EL (cell line): ENCODE measurements at regions not wholly inside any gene's neighbourhood (a gene's known extent, or its start where the extent isn't known, plus 50 kb on each side); places are given as distances from the start of the nearest gene placed in this dataset.
"Not testable (repeated sequence)": the region's sequence is repeated elsewhere in the genome, so short reads cannot be mapped to it uniquely, and the experiment has no call there.

ENCODE experiments used
- DNase-seq: peaks from one replicate; pipeline ENCODE4 v3.0.0-alpha.2; 2016

DNA sequence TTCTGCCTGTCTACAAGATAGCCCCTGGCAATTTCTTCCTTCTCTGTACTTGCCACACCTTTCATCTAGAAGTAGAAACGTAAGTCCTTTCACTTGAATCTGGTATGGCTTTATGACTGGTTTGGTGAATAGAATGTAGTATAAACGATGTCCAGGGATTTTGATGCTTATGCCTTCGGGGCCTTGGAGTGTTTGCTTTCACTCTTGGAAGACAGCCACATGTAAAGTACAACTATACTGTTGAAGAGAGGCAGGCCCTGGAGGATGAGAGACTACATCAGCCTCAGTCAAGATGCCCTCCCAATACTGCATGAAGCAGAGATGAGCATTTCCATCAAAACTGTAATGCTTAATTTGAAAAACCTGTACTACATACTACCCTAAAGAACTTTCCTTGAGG, 553.8 kb upstream of the C9orf72 start:
- DNase-seq: no peak

- no peak for DNase-seq
Observed at GRCh38 chr9:28134446-28134976, 561.2 kb upstream of the C9orf72 start.

DNA sequence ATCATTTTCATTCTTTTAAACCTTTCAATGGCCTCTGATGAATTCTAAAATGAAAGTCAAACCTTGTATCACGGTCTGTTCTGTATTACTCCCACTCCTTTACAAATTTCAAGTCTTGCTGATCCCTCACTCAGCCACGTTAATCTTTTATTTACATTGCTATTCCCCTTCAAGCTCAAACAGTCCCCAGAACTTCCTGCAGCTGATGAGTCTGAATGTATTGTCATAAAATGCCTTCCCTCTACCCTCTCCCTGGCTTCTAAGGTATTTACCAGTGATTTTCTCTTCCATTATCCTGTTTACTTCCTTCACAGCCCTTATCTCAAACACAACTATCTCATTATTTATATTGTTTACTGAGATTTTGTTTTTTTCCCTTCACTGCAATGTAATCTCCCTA, 562.3 kb upstream of the C9orf72 start:
- no peak for DNase-seq

- DNase-seq: no peak
Observed at GRCh38 chr9:28136113-28136512, 562.8 kb upstream of the C9orf72 start.

DNA sequence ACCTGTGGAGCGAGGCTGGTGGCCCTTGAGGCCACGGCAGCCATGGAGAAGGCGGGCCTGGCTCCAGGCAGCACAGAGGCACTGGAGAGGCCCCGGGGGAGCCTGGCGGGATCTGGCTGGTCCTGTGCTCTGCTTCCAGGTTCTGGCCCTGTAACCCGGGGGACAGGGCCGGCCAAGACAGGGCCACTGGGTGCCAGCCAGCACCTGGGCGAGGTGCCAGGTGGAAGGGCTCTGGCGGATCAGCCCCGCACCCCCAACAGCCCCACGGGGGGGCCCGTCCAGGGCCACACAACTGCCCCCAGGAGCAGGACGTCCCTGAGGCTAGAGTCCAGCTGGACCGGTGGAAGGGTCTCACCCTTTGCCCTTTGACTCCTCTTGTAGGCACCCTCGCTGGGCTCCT, 574.1 kb upstream of the C9orf72 start:
- not testable (repeated sequence) for DNase-seq

DNA sequence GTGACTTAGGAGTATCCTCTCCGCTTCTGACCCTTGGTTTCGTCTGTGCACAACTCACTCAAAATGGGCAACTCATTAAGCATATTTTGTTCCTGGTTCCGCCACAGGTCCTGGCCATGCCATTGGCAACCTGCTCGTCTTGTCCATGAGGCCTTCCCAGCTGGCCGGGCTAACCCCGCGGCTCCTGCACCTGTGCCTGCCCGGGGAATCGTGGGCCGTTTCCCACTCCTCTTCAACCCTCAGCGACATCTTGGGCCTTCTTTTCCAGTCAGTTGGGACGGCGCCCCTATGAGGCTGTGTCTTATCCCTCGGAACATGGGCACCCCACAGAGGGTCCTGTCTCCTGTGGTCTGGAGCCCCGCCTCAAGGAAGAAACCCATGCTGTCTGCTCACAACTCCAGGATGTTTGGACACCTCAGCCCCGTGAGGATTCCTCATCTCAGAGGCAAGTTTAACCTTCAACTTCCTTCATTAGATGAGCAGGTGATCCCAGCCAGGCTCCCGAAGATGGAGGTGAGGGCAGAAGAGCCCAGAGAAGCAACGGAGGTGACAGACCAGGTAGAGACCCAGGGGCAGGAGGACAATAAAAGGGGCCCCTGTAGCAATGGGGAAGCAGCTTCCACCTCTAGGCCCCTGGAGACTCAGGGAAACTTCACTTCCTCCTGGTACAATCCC, 574.8 kb upstream of the C9orf72 start:
- DNase-seq: not testable (repeated sequence)

- DNase-seq: not testable (repeated sequence)
Observed at GRCh38 chr9:28149361-28150050, 576.2 kb upstream of the C9orf72 start.

GRCh38 chr9:28155067-28155466, 581.8 kb upstream of the C9orf72 start:
- DNase-seq: no peak

DNA sequence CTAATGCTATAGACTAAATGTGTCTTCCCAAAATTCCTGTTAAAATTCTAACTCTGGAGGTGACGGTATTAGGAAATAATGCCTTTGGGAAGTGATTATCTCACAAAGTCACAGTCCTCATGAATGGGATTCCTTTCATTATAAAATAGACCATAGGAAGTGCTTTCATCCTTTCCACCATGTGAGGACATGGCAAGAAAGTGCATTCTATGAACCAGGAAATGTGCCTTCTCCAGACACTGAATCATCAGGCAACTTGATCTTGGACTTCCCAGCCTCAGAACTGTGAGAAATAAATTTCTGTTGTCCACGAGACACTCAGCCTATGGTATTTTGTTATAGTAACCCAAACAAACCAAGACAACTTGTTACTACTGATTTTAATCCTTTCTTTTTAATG, 582.4 kb upstream of the C9orf72 start:
- DNase-seq: no peak

- no peak for DNase-seq
Observed at GRCh38 chr9:28158451-28158850, 585.2 kb upstream of the C9orf72 start.

DNA sequence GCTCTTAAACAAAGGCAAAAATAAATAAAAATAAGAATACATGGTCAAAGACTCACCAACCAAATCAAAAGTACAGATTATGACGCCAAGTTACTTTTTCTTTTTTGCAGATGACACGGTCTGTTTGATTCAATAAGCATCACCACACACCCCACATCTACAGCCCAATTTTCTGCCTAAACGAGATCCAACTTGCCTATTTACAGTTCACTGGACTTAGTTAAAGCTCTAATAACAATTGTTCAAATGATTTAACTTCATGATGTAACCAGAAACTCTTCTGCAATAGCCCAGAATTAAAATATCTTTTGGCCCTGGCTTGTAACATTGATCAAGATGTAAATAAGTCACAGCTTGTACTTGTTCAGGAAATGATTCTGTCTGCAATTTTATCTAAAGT, 590.3 kb upstream of the C9orf72 start:
- DNase-seq: no peak

DNA sequence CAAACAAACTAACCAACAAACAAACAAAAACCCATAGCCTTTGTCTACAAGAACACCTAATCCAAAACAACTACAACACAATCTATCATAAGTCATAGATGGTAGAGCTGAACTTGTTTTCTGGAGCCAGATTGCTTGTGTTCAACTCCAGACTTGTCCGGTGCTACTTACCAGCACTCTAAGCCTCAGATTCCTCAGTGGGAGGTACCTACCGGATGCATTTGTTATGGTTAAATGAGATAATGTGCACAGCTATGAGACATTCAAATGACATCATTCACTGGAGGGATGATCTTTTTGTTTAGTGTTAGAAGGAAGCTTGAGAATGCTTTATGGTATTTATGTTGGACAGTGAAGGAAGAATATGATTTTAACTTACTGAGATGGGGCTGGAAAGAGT, 592.9 kb upstream of the C9orf72 start:
- no peak for DNase-seq

- no peak for DNase-seq
Observed at GRCh38 chr9:28177142-28177541, 603.9 kb upstream of the C9orf72 start.

DNA sequence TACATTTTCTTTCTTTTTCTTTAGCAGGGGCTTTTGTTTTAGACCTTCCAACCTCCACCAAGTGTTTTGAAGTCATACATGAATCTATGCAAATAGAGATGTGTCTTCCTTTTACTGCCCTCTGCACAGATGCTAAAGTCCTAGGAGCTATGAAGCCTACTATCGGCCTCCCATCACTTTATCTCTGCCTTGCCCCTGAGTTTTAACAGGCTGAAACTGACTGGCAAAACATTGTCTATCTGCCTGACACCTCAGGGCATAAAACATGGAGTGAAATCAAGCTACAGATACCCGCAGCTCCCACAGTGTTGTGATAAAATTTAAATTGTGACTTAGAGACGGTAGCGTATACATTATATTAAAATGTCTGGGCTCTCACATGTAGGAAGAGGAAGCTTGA, 604.6 kb upstream of the C9orf72 start:
- DNase-seq: no peak

DNA sequence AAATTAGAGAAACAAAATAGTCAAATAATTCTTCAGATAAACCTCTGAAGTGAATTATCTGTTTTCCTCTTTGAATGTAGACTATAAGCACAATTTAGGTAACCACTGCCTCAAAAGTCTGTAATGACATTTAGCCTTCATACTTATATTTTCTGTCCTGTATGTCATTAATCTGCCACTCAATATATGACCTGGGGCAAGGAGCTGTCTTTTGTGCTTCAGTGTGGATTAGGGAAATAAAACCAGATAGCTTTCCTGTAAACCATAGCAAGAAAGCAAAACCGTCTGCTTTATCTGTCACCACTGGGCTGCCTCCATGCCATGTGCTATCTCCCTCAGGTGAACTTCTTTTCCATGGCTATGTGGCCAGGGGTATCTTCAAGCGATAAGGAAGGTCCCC, 606.6 kb upstream of the C9orf72 start:
- DNase-seq: no peak

- no peak for DNase-seq
Observed at GRCh38 chr9:28190981-28191380, 617.7 kb upstream of the C9orf72 start.

DNA sequence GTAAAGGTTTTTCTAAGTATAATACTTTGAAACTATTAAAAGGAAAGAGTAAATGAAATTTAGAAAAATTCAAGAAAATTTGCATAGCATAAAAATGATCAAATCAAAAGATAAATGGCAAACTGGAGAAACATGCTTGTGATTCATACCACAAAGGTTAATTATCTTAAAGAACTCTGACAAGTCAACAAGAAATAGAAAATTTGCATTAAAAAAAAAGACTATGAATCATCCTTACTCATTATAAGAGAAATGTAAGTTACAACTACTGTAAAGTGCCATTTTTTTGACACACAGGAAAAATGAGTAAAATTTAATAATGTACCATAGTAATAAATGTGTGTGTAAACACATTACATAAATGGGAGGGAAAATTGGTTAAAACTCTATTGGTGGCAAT, 624.4 kb upstream of the C9orf72 start:
- no peak for DNase-seq

- DNase-seq: no peak
Observed at GRCh38 chr9:28203036-28203435, 629.8 kb upstream of the C9orf72 start.

DNA sequence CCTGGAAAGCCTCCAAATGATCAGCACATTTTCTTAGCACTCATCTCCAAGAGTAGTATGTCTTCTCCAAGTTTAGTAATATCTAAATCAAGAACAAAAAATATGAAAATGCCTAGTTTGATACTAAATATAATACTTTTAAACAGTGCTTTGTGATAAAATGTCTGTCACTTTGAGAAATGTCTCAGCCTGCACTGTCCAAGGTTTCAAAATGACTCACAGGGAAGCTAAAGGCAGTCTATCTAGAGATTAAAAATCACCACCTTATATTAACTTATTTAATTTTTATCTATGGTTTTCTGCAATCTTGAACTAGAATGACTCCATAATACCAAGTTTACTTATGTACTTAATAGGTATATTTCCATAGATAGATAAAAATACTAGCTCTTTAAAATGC, 633.0 kb upstream of the C9orf72 start:
- no peak for DNase-seq

DNA sequence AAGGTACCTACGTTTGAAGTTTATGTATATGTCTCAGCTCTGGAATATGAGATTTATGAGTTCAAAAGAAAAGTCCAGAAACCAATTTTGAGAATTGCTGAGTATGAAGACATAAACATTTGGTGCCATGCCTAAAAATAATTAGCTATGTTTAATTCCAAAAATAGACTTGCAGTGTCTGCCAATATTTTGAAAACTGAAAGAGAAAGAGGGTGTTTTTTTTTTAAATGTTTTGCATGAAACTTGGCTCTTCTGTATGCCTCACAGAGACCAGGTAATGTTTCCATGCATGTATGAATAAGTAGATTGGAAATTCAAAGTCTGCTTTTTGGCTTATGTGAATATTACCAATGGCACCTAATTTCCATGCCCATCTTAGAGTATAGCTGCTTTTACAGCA, 634.4 kb upstream of the C9orf72 start:
- DNase-seq: no peak

GRCh38 chr9:28209130-28209529, 635.8 kb upstream of the C9orf72 start:
- no peak for DNase-seq

DNA sequence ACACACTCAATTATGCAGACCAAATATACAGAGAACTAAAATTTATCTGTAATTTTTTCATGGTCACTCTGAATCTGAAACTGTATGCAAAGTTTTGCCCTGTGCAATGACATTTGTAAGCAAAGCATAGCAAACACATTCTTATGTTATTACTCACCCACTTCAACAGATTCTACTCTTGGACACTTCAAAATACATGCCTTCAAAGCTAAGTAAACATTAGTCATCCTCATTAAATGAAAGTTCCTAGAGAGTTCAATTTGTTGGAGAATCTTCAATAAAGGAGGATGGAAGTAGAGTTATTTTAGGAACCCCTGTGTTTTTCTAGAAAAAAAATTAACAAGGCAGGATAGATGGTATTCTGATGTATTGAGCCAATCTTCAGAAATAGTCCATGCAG, 639.7 kb upstream of the C9orf72 start:
- peak; percentile 11 for DNase-seq

DNA sequence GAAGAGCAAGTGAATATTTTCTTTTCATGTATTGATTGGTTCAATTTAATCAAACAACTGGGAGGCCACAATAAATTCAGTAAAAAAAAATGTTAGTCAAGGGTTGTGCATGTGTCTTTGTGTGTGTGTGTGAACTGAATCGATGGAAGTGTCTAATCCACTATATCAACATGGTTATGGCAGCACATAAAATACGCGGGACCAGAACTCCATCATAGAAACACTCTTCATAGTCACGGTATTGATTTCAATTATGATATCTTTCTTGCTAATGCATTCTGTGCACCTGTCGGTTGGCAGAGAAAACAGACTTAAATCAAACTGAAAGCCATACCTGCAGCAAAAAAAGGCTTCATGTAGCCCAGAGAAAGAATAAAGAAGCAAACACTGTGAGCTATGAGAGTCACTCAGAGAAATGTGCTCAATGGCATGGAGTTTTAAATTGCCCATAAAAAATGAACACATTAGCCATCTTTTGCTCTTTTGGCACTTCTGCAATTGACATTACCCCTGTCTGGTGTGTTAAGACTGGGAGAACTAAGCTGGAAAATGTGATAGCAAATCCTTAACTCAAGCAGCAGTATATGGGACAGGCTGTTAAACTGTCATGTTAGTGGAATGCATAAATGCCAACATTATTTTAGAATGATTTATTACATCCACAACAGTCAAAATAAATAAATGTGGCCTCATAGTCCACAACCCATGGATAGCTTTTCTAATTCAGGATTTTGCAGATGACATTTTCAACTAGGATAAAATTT, 642.4 kb upstream of the C9orf72 start:
- DNase-seq: no peak

DNA sequence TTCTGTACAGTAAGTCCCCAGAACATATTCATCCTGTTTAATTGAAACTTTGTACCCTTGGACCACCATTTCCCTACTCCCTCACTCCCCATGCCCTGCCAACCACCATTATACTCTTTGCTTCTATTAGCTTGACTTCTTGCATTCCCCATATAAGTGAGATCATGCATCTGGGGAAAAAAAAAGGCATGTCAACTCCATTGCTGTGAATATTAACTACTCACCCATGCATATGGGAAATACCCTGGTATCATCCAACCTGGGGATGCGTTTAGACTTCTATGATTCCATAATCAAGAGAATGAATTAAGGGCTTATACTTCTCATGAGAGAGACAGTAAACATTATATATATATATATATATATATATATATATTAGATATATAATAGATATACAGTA, 659.4 kb upstream of the C9orf72 start:
- no peak for DNase-seq
